ENCODE measurements at regions not wholly inside any gene's neighbourhood (a gene's known extent, or its start where the extent isn't known, plus 50 kb on each side); places are given as distances from the start of the nearest gene placed in this dataset.

DNA sequence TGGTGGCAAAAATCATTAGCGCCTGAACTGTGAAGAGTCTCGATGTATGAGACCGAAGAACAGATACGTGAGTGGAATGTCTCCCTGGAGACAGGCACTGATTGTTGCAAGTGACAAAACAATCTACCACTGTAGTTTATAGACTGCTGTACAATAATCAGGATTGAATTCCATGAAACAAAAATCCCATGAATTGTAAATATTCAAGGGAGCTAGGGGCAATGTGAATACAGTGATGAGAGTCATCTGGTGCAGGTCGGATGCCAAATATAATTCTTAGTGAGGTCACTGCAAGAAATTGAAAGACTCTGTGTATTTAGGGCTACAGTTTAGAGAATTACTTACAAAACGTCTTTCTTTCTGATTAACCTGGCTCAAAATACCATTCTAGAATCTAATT, 594.4 kb upstream of the VSTM2A start:
- Histone ChIP-seq H3K4me1 (ENCODE audit: control insufficient read depth, insufficient read depth, low read length) (no peaks in the 10 kb centered on the region), H3K27me3 (ENCODE audit: control insufficient read depth, insufficient read depth, low read length, poor library complexity, severe bottlenecking) (no peaks in the 10 kb centered on the region), H3K36me3 (ENCODE audit: control insufficient read depth, insufficient read depth, low read length) (no peaks in the 10 kb centered on the region), H3K9ac (ENCODE audit: extremely low read depth, low read length, poor library complexity, severe bottlenecking) (no peak overlapping the region), H3K9me3 (ENCODE audit: control insufficient read depth, low read length) (no peaks in the 10 kb centered on the region), H3K4me3 (ENCODE audit: low read length) (no peak overlapping the region), H3K27ac (ENCODE audit: low read depth, low read length) (no peak overlapping the region)
- Mint-ChIP-seq H3K36me3 (ENCODE audit: low read depth) (no peaks in the 10 kb centered on the region), H3K9me3 (no peaks in the 10 kb centered on the region), H3K27me3 (ENCODE audit: insufficient read depth) (no peaks in the 10 kb centered on the region), H3K4me3 (no peak overlapping the region), H3K4me1 (peaks cover 2% of the 10 kb centered on the region), H3K27ac (no peak overlapping the region)
- TF ChIP-seq, protein P1, sequence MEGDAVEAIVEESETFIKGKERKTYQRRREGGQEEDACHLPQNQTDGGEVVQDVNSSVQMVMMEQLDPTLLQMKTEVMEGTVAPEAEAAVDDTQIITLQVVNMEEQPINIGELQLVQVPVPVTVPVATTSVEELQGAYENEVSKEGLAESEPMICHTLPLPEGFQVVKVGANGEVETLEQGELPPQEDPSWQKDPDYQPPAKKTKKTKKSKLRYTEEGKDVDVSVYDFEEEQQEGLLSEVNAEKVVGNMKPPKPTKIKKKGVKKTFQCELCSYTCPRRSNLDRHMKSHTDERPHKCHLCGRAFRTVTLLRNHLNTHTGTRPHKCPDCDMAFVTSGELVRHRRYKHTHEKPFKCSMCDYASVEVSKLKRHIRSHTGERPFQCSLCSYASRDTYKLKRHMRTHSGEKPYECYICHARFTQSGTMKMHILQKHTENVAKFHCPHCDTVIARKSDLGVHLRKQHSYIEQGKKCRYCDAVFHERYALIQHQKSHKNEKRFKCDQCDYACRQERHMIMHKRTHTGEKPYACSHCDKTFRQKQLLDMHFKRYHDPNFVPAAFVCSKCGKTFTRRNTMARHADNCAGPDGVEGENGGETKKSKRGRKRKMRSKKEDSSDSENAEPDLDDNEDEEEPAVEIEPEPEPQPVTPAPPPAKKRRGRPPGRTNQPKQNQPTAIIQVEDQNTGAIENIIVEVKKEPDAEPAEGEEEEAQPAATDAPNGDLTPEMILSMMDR (conservative IDR thresholded peaks at IDR 0.05) = no peak
- 91 to 95% methylated on average over 5 of the region's 6 CpGs for WGBS, 2 experiments (ENCODE audit: insufficient coverage in 1 of 2, insufficient read length in 1 of 2)
- DNase-seq = no peak

DNA sequence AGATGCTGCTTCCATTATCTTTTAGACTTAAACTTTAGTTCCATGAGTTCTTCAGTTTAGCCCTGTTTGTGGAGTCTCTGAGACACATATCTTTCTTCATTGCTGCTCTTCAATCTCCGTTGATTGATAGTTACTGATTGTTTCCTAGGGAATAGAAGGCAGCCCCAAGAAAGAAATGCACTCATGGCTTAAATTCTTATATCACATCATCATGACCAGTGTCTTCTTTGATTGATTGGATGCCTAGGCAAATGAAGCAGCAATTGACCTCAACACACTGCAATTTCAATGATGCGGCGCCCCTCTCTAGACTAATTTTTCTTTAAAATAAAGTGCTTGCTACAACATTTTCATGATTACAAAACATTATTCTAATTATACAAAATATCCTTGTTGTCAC, 576.5 kb upstream of the VSTM2A start:
- Histone ChIP-seq H3K36me3 (ENCODE audit: control insufficient read depth, insufficient read depth, low read length) (no peaks in the 10 kb centered on the region), H3K27ac (ENCODE audit: low read depth, low read length) (no peak overlapping the region), H3K4me3 (ENCODE audit: low read length) (no peak overlapping the region), H3K9me3 (ENCODE audit: control insufficient read depth, low read length) (peaks cover 7% of the 10 kb centered on the region), H3K9ac (ENCODE audit: extremely low read depth, low read length, poor library complexity, severe bottlenecking) (no peak overlapping the region), H3K27me3 (ENCODE audit: control insufficient read depth, insufficient read depth, low read length, poor library complexity, severe bottlenecking) (no peaks in the 10 kb centered on the region), H3K4me1 (ENCODE audit: control insufficient read depth, insufficient read depth, low read length) (no peaks in the 10 kb centered on the region)
- DNase-seq = no peak
- H3K36me3 Mint-ChIP-seq (ENCODE audit: low read depth) = no peaks in the 10 kb centered on the region
- 87 to 94% methylated on average over 3 of the region's 3 CpGs for WGBS, 2 experiments (ENCODE audit: insufficient coverage in 1 of 2, insufficient read length in 1 of 2)
- peaks cover 4% of the 10 kb centered on the region for H3K9me3 Mint-ChIP-seq
- TF ChIP-seq, protein P1 (conservative IDR thresholded peaks at IDR 0.05) = no peak
- H3K27me3 Mint-ChIP-seq (ENCODE audit: insufficient read depth) = no peaks in the 10 kb centered on the region
- no peak overlapping the region for H3K4me3 Mint-ChIP-seq
- no peaks in the 10 kb centered on the region for H3K4me1 Mint-ChIP-seq
- no peak overlapping the region for H3K27ac Mint-ChIP-seq

DNA sequence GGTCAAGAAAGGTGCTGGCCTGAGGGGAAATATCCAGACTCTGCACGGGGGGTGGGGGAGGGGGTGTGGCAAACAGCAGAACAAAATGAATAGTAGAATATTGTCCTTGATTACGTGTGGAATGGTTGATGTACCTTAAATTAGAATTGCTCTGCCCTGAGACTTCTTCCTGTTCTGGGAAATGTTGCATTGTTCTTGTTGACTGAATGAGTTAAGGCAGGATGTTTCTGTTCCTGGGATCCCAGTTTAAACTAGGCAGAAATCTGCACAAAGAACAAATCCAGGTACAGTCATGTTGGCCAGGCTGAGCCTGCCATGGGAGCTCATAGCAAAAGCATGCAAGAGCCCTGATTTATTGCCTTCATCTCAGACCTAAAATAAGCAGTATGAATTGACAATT, 558.7 kb upstream of the VSTM2A start:
- no peaks in the 10 kb centered on the region for H3K4me1 ChIP-seq (ENCODE audit: control insufficient read depth, insufficient read depth, low read length)
- H3K36me3 ChIP-seq (ENCODE audit: control insufficient read depth, insufficient read depth, low read length) = no peaks in the 10 kb centered on the region
- WGBS, 2 experiments (ENCODE audit: insufficient coverage in 1 of 2, insufficient read length in 1 of 2) = 86 to 100% methylated on average over 1 to 2 of the region's 2 CpGs
- no peak overlapping the region for H3K4me3 ChIP-seq (ENCODE audit: low read length)
- no peaks in the 10 kb centered on the region for H3K9me3 Mint-ChIP-seq
- H3K36me3 Mint-ChIP-seq (ENCODE audit: low read depth) = no peaks in the 10 kb centered on the region
- H3K9ac ChIP-seq (ENCODE audit: extremely low read depth, low read length, poor library complexity, severe bottlenecking) = no peak overlapping the region
- no peak overlapping the region for H3K27ac ChIP-seq (ENCODE audit: low read depth, low read length)
- H3K27ac Mint-ChIP-seq = no peak overlapping the region
- no peak overlapping the region for H3K4me3 Mint-ChIP-seq
- H3K27me3 Mint-ChIP-seq (ENCODE audit: insufficient read depth) = no peaks in the 10 kb centered on the region
- DNase-seq = no peak
- TF ChIP-seq, protein P1 (conservative IDR thresholded peaks at IDR 0.05) = no peak
- no peaks in the 10 kb centered on the region for H3K9me3 ChIP-seq (ENCODE audit: control insufficient read depth, low read length)
- no peaks in the 10 kb centered on the region for H3K4me1 Mint-ChIP-seq
- H3K27me3 ChIP-seq (ENCODE audit: control insufficient read depth, insufficient read depth, low read length, poor library complexity, severe bottlenecking) = no peaks in the 10 kb centered on the region

All from endodermal cell (in vitro differentiated cells).